Kidney (tissue), 13 donors: ENCODE measurements at regions not wholly inside any gene's neighbourhood (a gene's known extent, or its start where the extent isn't known, plus 50 kb on each side); places are given as distances from the start of the nearest gene placed in this dataset.

Experiments
- DNase-seq, 5 donors: peaks; one replicate each; pipeline ENCODE4 v3.0.0-alpha.2; 2013 to 2020
- FAIRE-seq: peaks from 2 replicates; lab custom pipeline; 2012; peaks lifted over from hg19 to GRCh38; lab: Jason Lieb, UNC
- H3K27ac ChIP-seq, 2 donors: one replicate each; pipeline ENCODE4 v1.7.0; 2013; ENCODE audit warnings: low read depth in 2 of 2, low read length in 2 of 2, inconsistent platforms in 1 of 2
- H3K27me3 ChIP-seq: one replicate; pipeline ENCODE4 v1.7.1; 2013; ENCODE audit warnings: low read length, inconsistent platforms; ENCODE audit not compliant: control insufficient read depth, insufficient read depth
- H3K36me3 ChIP-seq, 3 donors: one replicate each; pipeline versions ENCODE4 v1.7.0 to v1.7.1; 2013; ENCODE audit warnings: low read length in 3 of 3, control low read depth in 1 of 3, inconsistent platforms in 1 of 3; ENCODE audit not compliant: insufficient read depth in 3 of 3, control insufficient read depth in 2 of 3
- H3K4me1 ChIP-seq, 3 donors: one replicate each; pipeline versions ENCODE4 v1.7.0 to v1.7.1; 2013; ENCODE audit warnings: low read length in 3 of 3, inconsistent platforms in 1 of 3, low read depth in 1 of 3; ENCODE audit not compliant: control insufficient read depth in 2 of 3, insufficient read depth in 2 of 3
- H3K4me3 ChIP-seq, 3 donors: one replicate each; pipeline versions ENCODE4 v1.7.0 to v1.8.1; 2013; ENCODE audit warnings: low read length in 3 of 3, control low read depth in 1 of 3, inconsistent platforms in 1 of 3
- H3K9ac ChIP-seq, 3 donors: one replicate each; pipeline versions ENCODE4 v1.7.0 to v1.7.1; 2013; ENCODE audit warnings: low read length in 3 of 3, control low read depth in 1 of 3, inconsistent platforms in 1 of 3
- H3K9me3 ChIP-seq, 3 donors: one replicate each; pipeline versions ENCODE4 v1.7.0 to v1.7.1; 2013; ENCODE audit warnings: low read length in 3 of 3, control low read depth in 1 of 3, inconsistent platforms in 1 of 3; ENCODE audit not compliant: control insufficient read depth in 2 of 3, insufficient read depth in 1 of 3
- CTCF ChIP-seq: IDR thresholded peaks from 3 replicates; pipeline ENCODE4 v1.5.1; 2012; ENCODE audit warnings: mild to moderate bottlenecking, moderate library complexity, borderline replicate concordance; ENCODE audit not compliant: insufficient read depth; ENCODE audit errors: extremely low read depth
- intact Hi-C: fragments of 100-400 bp; cut with DNase I; formaldehyde crosslinking; loops from one replicate; pipeline ENCODE4 v1.11.1; 2022
- donor health status: control.
- donor health status: control.
- donor health status: control.
- donor health status: control.
- donor health status: control.
- donor health status: DM: yes; HTN: yes; CAD: no.
- donor health status: Normal renal cell carcinoma (clear cell type).

GRCh38 chr6:27679964-27680694 is 207.2 kb upstream of the ZNF184 start:
- TF ChIP-seq CTCF, result no peak
- Histone ChIP-seq H3K9me3 (peaks cover 0 to 7% (median 0%) of the 10 kb centered on the region in 3 donors), H3K4me1 (no peaks in the 10 kb centered on the region), H3K27me3 (peaks cover 79% of the 10 kb centered on the region), H3K9ac (no peak overlapping the region), H3K36me3 (no peaks in the 10 kb centered on the region), H3K4me3 (no peak overlapping the region), H3K27ac (no peak overlapping the region)
- intact Hi-C loops, result no loop called here
- DNase-seq (peak in 2 of 5 donors; percentile 34 to 43), FAIRE-seq (no peak)

- H3K9ac ChIP-seq, result no peak overlapping the region
- peak in 2 of 5 donors; percentile 24 to 45 for DNase-seq
- no peaks in the 10 kb centered on the region for H3K36me3 ChIP-seq
- FAIRE-seq, result no peak
- H3K27ac ChIP-seq, result no peak overlapping the region
- no peaks in the 10 kb centered on the region for H3K4me1 ChIP-seq
- intact Hi-C loops, result no loop called here
- peaks cover 0 to 7% (median 0%) of the 10 kb centered on the region in 3 donors for H3K9me3 ChIP-seq
- H3K4me3 ChIP-seq, result no peak overlapping the region
- H3K27me3 ChIP-seq, result peaks cover 84% of the 10 kb centered on the region
- no peak for TF ChIP-seq CTCF
Measured at GRCh38 chr6:27679308-27679963, 206.5 kb upstream of the ZNF184 start.

GRCh38 chr6:27678469-27678868 is 205.6 kb upstream of the ZNF184 start:
- Histone ChIP-seq H3K4me1 (no peaks in the 10 kb centered on the region), H3K9me3 (peaks cover 0 to 7% (median 0%) of the 10 kb centered on the region in 3 donors), H3K9ac (no peak overlapping the region), H3K27me3 (peaks cover 85% of the 10 kb centered on the region), H3K36me3 (no peaks in the 10 kb centered on the region), H3K4me3 (no peak overlapping the region), H3K27ac (no peak overlapping the region)
- FAIRE-seq (no peak), DNase-seq (no peak)
- TF ChIP-seq CTCF, result no peak
- intact Hi-C loops, result no loop called here
